Fibroblast of the aortic adventitia (primary cell): ENCODE measurements at regions not wholly inside any gene's neighbourhood (a gene's known extent, or its start where the extent isn't known, plus 50 kb on each side); places are given as distances from the start of the nearest gene placed in this dataset.

Experiments
- DNase-seq: peaks from one replicate; pipeline ENCODE4 v3.0.0-alpha.2; 2010; ENCODE audit warnings: low read depth
- H3K4me3 ChIP-seq: 2 replicates; pipeline ENCODE4 v1.5.1; 2011; ENCODE audit warnings: low read depth, mild to moderate bottlenecking, control low read depth, low read length, moderate library complexity
- CTCF ChIP-seq: IDR thresholded peaks from 2 replicates; pipeline ENCODE4 v1.5.1; 2011; ENCODE audit warnings: mild to moderate bottlenecking, low read length, control low read depth, inconsistent platforms; ENCODE audit not compliant: insufficient read depth

- peak; percentile 72 for DNase-seq
- TF ChIP-seq CTCF, result peak; percentile 24
- peak overlapping the region; percentile 16 for H3K4me3 ChIP-seq
Measured at GRCh38 chr6:131368198-131368911, 204.7 kb upstream of the ARG1 start.

GRCh38 chr6:131372535-131372934 lies 200.5 kb upstream of the ARG1 start:
- DNase-seq, result no peak
- TF ChIP-seq CTCF, result no peak
- no peak overlapping the region for H3K4me3 ChIP-seq

GRCh38 chr6:131377112-131377705 lies 195.8 kb upstream of the ARG1 start:
- no peak overlapping the region for H3K4me3 ChIP-seq
- TF ChIP-seq CTCF, result no peak
- no peak for DNase-seq

DNA sequence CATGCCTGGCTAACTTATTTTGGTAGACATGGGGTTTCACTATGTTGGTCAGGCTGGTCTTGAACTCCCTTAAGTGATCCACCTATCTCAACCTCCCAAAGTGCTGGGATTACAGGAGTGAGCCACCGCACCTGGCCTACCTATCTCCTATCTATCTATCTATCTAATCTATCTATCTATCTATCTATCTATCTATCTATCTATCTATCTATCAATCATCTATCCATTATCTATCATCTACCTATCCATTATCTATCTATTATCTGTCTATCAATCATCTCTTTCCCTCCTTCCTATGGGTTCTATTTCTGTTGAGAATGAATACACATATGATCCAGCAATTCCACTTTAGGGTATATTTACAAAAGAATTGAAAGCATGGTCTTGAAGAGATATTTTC lies 194.2 kb upstream of the ARG1 start:
- no peak overlapping the region for H3K4me3 ChIP-seq
- no peak for DNase-seq
- no peak for TF ChIP-seq CTCF

DNA sequence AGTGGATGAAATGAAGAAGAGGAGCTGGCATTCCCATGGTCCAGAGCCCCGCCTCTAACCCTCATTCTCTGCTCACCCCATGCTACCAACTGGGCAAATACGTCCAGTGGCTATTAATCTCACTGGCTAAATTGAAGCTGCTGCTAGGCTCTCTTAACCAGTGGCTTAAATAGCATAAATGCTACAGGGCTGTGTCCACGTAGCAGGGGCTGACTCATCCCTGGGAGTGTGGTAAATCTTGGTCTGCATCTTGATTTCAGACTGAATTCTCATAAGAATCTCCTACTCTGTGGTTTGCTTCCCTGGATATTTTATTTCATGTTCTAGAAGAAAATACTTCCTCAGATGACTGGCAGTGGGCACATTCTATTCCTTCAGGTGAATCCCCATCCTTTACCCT lies 193.1 kb upstream of the ARG1 start:
- peak; percentile 69 for DNase-seq
- H3K4me3 ChIP-seq, result no peak overlapping the region
- TF ChIP-seq CTCF, result no peak

DNA sequence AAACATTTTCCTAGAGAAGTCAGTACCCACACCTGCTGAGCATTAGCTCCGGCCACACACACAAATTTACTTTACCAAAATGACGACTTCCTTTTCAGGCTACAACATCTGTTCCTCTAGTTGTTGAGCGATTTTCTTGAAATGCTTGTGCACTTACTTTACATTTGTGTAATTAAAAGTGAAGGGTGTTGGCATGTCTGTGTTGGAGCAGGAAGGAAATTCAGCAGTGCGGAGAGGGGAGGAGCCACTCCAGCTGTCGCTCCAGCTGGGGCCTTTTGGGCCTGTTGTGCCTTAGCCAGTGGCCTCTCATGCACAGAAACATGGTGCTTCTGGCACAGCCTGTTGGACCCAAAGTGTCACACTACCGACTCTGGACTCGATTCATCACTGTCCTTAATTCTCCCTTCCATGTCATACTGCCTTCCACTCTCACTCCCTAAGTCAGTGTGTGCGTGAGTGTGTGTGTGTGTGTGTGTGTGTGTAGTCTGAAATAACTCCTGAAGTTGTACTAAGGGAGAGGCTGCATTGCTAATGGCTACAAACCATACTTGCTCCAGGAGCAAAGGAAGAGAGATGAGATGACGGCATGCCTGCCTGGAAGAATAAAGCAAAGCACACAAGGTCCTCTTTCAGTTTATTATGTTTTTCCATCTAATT lies 191.8 kb upstream of the ARG1 start:
- no peak overlapping the region for H3K4me3 ChIP-seq
- TF ChIP-seq CTCF, result no peak
- DNase-seq, result no peak
